OCI-LY7 (cell line): ENCODE measurements at regions not wholly inside any gene's neighbourhood (a gene's known extent, or its start where the extent isn't known, plus 50 kb on each side); places are given as distances from the start of the nearest gene placed in this dataset.

Source experiments
- CTCF ChIP-seq: fragments of 200-600 bp; sonication (generic); conservative IDR thresholded peaks from 2 replicates; pipeline ENCODE4 v1.5.1; 2014; ENCODE audit warnings: mild to moderate bottlenecking, antibody characterized with exemption, low read length, moderate library complexity, mixed read lengths
- EZH2phosphoT487 ChIP-seq: fragments of 200-600 bp; sonication (generic); IDR thresholded peaks from 2 replicates; pipeline ENCODE4 v1.6.1; 2018; ENCODE audit warnings: low read depth, borderline replicate concordance, mild to moderate bottlenecking, mixed run types, antibody characterized with exemption, low read length, moderate library complexity, mixed read lengths

- TF ChIP-seq CTCF (no peak), EZH2phosphoT487 (no peak)
Measured at GRCh38 chr6:121653624-121654008, 218.2 kb downstream of the GJA1 start.
